ENCODE measurements at regions not wholly inside any gene's neighbourhood (a gene's known extent, or its start where the extent isn't known, plus 50 kb on each side); places are given as distances from the start of the nearest gene placed in this dataset.

GRCh38 chr6:23951691-23952090 is 174.3 kb upstream of the NRSN1 start:
- H3K27ac ChIP-seq (ENCODE audit: low read depth in 2 of 2, low read length in 2 of 2) = no peak overlapping the region
- no peaks in the 10 kb centered on the region for H3K36me3 ChIP-seq (ENCODE audit: control insufficient read depth in 2 of 3, insufficient read depth in 3 of 3, low read length in 3 of 3)
- H3K4me3 ChIP-seq (ENCODE audit: low read length in 3 of 3) = no peak overlapping the region
- FAIRE-seq = no peak
- H3K9me3 ChIP-seq (ENCODE audit: control insufficient read depth in 2 of 3, insufficient read depth in 1 of 3, low read length in 3 of 3) = no peaks in the 10 kb centered on the region
- TF ChIP-seq CTCF (IDR thresholded peaks at IDR 0.05; ENCODE audit: borderline replicate concordance, extremely low read depth, insufficient read depth) = no peak
- no peaks in the 10 kb centered on the region for H3K4me1 ChIP-seq (ENCODE audit: control insufficient read depth in 2 of 3, insufficient read depth in 2 of 3, low read depth in 1 of 3, low read length in 3 of 3)
- intact Hi-C loops (cut with DNase I) = no loop called here
- DNase-seq = peak in 1 of 5 donors; percentile 13
- H3K9ac ChIP-seq (ENCODE audit: low read length in 3 of 3) = no peak overlapping the region
- H3K27me3 ChIP-seq (ENCODE audit: control insufficient read depth, insufficient read depth, low read length) = no peaks in the 10 kb centered on the region

- Histone ChIP-seq H3K9ac (ENCODE audit: low read length in 3 of 3) (no peak overlapping the region), H3K9me3 (ENCODE audit: control insufficient read depth in 2 of 3, insufficient read depth in 1 of 3, low read length in 3 of 3) (no peaks in the 10 kb centered on the region), H3K27ac (ENCODE audit: low read depth in 2 of 2, low read length in 2 of 2) (no peak overlapping the region), H3K36me3 (ENCODE audit: control insufficient read depth in 2 of 3, insufficient read depth in 3 of 3, low read length in 3 of 3) (no peaks in the 10 kb centered on the region), H3K27me3 (ENCODE audit: control insufficient read depth, insufficient read depth, low read length) (no peaks in the 10 kb centered on the region), H3K4me3 (ENCODE audit: low read length in 3 of 3) (no peak overlapping the region), H3K4me1 (ENCODE audit: control insufficient read depth in 2 of 3, insufficient read depth in 2 of 3, low read depth in 1 of 3, low read length in 3 of 3) (no peaks in the 10 kb centered on the region)
- FAIRE-seq (no peak), DNase-seq (no peak)
- intact Hi-C loops (cut with DNase I) = no loop called here
- no peak for TF ChIP-seq CTCF (IDR thresholded peaks at IDR 0.05; ENCODE audit: borderline replicate concordance, extremely low read depth, insufficient read depth)
Observed at GRCh38 chr6:23952245-23952644, 173.8 kb upstream of the NRSN1 start.

DNA sequence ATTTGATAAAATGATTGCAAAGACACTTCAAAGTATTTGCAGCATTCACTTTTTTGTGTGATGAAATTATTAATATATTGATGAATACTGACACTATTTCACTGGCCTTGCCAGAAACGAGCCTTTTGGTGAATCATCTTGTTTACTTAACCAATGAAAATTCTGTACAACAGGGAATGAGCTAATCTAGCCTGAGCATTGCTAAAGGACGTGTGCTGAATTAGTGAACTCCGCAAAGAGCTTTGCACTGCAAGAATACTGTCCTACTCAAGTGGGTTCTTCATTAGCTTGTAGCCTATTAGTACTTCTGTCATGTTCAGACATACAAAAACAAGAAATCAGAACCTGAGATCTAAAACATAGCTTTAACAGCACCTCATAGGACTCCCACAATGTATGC is 172.0 kb upstream of the NRSN1 start:
- Histone ChIP-seq H3K27me3 (ENCODE audit: control insufficient read depth, insufficient read depth, low read length) (no peaks in the 10 kb centered on the region), H3K4me1 (ENCODE audit: control insufficient read depth in 2 of 3, insufficient read depth in 2 of 3, low read depth in 1 of 3, low read length in 3 of 3) (no peaks in the 10 kb centered on the region), H3K9ac (ENCODE audit: low read length in 3 of 3) (no peak overlapping the region), H3K27ac (ENCODE audit: low read depth in 2 of 2, low read length in 2 of 2) (no peak overlapping the region), H3K9me3 (ENCODE audit: control insufficient read depth in 2 of 3, insufficient read depth in 1 of 3, low read length in 3 of 3) (no peaks in the 10 kb centered on the region), H3K36me3 (ENCODE audit: control insufficient read depth in 2 of 3, insufficient read depth in 3 of 3, low read length in 3 of 3) (no peaks in the 10 kb centered on the region), H3K4me3 (ENCODE audit: low read length in 3 of 3) (no peak overlapping the region)
- no peak for FAIRE-seq
- no peak for TF ChIP-seq CTCF (IDR thresholded peaks at IDR 0.05; ENCODE audit: borderline replicate concordance, extremely low read depth, insufficient read depth)
- intact Hi-C loops (cut with DNase I) = no loop called here
- DNase-seq = no peak

- H3K9ac ChIP-seq (ENCODE audit: low read length in 3 of 3) = no peak overlapping the region
- H3K36me3 ChIP-seq (ENCODE audit: control insufficient read depth in 2 of 3, insufficient read depth in 3 of 3, low read length in 3 of 3) = no peaks in the 10 kb centered on the region
- no peak overlapping the region for H3K4me3 ChIP-seq (ENCODE audit: low read length in 3 of 3)
- intact Hi-C loops (cut with DNase I) = no loop called here
- no peak for FAIRE-seq
- no peaks in the 10 kb centered on the region for H3K27me3 ChIP-seq (ENCODE audit: control insufficient read depth, insufficient read depth, low read length)
- TF ChIP-seq CTCF (IDR thresholded peaks at IDR 0.05; ENCODE audit: borderline replicate concordance, extremely low read depth, insufficient read depth) = no peak
- H3K27ac ChIP-seq (ENCODE audit: low read depth in 2 of 2, low read length in 2 of 2) = no peak overlapping the region
- no peaks in the 10 kb centered on the region for H3K9me3 ChIP-seq (ENCODE audit: control insufficient read depth in 2 of 3, insufficient read depth in 1 of 3, low read length in 3 of 3)
- no peaks in the 10 kb centered on the region for H3K4me1 ChIP-seq (ENCODE audit: control insufficient read depth in 2 of 3, insufficient read depth in 2 of 3, low read depth in 1 of 3, low read length in 3 of 3)
- no peak for DNase-seq
Observed at GRCh38 chr6:23957017-23957416, 169.0 kb upstream of the NRSN1 start.
